SK-N-MC (cell line): ENCODE measurements at regions not wholly inside any gene's neighbourhood (a gene's known extent, or its start where the extent isn't known, plus 50 kb on each side); places are given as distances from the start of the nearest gene placed in this dataset.

Source experiments
- DNase-seq: peaks from one replicate; pipeline ENCODE4 v3.0.0-alpha.2; 2011; ENCODE audit warnings: low read depth, low spot score
- H3K27ac ChIP-seq: fragments of 200-600 bp; sonication (generic); 2 replicates; pipeline ENCODE4 v1.5.1; 2016; ENCODE audit warnings: mixed run types
- H3K36me3 ChIP-seq: fragments of 200-600 bp; sonication (generic); 2 replicates; pipeline ENCODE4 v1.6.1; 2017; ENCODE audit warnings: antibody characterized with exemption, low read length, mixed read lengths; ENCODE audit not compliant: insufficient read depth
- H3K4me3 ChIP-seq: fragments of 200-600 bp; sonication (generic); 2 replicates; pipeline ENCODE4 v1.5.1; 2016
- H3K9ac ChIP-seq: fragments of 200-600 bp; sonication (generic); 2 replicates; pipeline ENCODE4 v1.8.0; 2017; ENCODE audit warnings: mixed run types, mixed read lengths; ENCODE audit not compliant: insufficient read length
- H3K9me3 ChIP-seq: fragments of 200-600 bp; sonication (generic); 2 replicates; pipeline ENCODE4 v1.6.1; 2017; ENCODE audit warnings: low read depth, mild to moderate bottlenecking, antibody characterized with exemption, low read length, moderate library complexity, mixed read lengths
- EZH2 ChIP-seq: fragments of 200-600 bp; sonication (generic); IDR thresholded peaks from one replicate; pipeline ENCODE4 v1.6.1; 2017; ENCODE audit warnings: antibody characterized with exemption
- FOXP2 ChIP-seq: optimal IDR thresholded peaks from 2 replicates; pipeline ENCODE3; 2011; ENCODE audit warnings: mild to moderate bottlenecking, moderate library complexity; ENCODE audit not compliant: insufficient read depth; ENCODE audit errors: extremely low read length, control extremely low read depth
- POLR2AphosphoS5 ChIP-seq: IDR thresholded peaks from 2 replicates; pipeline ENCODE4 v1.6.1; 2012; ENCODE audit warnings: mild to moderate bottlenecking, low read depth, low read length, borderline replicate concordance

DNA sequence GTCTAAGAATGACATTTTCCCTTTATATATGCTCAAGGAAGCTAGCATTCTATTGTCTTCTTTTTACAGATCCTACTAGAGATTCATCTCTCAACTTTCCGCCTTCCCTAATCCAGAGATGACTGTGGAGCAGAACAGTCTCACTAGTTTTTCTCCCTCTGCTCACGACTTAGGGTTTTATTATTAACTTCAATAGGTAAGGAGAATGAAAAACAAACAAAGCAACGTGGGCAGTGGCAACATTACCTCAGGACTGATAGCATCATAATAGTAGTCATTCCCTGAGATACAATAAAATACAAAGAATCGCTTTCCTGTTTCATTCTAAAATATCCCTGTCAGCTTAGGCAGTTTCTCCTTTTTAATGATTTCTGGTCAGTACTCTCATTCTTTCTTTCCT, 154.3 kb upstream of the PLAAT1 start:
- no peak for TF ChIP-seq POLR2AphosphoS5
- TF ChIP-seq FOXP2: no peak
- no peak for TF ChIP-seq EZH2
- no peak overlapping the region for H3K4me3 ChIP-seq
- H3K9me3 ChIP-seq: no peaks in the 10 kb centered on the region
- H3K36me3 ChIP-seq: no peaks in the 10 kb centered on the region
- H3K27ac ChIP-seq: no peak overlapping the region
- DNase-seq: no peak
- H3K9ac ChIP-seq: no peak overlapping the region

DNA sequence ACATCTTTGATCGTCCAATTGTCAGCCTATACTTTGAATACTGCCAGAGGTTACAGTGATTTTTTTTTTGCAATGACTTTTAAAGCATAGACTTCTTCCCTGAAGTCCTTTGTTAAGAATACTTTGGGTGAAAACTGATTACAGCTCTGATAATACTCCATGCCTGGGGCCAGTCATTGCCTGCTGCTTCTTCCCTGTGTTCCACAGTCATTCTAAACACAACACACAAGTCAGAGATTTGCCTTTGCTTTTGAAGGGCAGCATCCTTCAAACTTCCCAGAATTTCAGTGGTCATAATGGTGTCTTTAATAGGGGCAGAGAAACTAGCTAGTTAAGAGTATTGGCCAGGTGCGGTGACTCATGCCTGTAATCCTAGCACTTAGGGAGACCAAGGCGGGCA, 153.7 kb upstream of the PLAAT1 start:
- no peak overlapping the region for H3K4me3 ChIP-seq
- no peaks in the 10 kb centered on the region for H3K9me3 ChIP-seq
- TF ChIP-seq EZH2 (no peak), POLR2AphosphoS5 (no peak), FOXP2 (no peak)
- H3K27ac ChIP-seq: no peak overlapping the region
- H3K36me3 ChIP-seq: no peaks in the 10 kb centered on the region
- no peak for DNase-seq
- no peak overlapping the region for H3K9ac ChIP-seq

DNA sequence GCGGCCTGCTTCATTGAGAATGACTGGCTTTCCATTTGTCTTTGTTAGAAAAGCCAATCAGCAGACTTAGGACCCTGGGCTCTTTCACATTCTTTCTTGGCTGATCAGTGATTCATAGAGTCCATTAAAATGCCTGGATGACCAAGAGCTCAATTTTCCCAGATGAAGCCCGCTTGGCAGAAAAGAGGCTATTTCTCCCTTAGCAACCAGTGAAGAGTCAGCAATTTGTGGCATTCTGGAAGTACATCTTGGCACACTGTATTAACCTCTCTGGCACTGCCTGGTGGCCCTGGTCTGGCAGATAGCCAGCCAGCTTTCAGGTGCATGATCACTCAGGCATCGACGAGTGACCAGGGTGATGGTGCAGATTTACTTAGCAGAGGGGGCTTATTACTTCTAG, 145.7 kb upstream of the PLAAT1 start:
- H3K9me3 ChIP-seq: no peaks in the 10 kb centered on the region
- H3K36me3 ChIP-seq: no peaks in the 10 kb centered on the region
- H3K9ac ChIP-seq: no peak overlapping the region
- no peak for DNase-seq
- no peak overlapping the region for H3K27ac ChIP-seq
- no peak overlapping the region for H3K4me3 ChIP-seq
- no peak for TF ChIP-seq FOXP2
- TF ChIP-seq EZH2: no peak
- no peak for TF ChIP-seq POLR2AphosphoS5

DNA sequence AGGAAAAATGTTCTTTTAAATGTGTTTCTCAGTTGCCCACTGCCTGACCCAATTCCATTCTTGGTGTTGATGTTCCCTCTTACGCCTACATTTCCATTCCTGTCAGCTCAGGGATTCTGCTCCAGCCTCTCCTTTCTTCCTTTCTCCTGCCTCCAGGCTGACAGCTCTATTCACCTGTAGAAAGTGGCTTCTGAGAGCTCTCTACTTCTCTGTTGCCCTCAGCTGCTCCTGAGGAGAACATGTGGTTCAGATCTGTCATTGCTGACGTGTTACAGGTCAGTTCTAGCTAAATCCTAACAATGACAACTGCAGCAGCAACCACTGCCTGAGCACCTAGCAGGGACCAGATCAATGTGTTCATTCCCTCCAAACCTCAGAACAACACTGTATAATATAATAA, 144.9 kb upstream of the PLAAT1 start:
- no peak for DNase-seq
- H3K9me3 ChIP-seq: no peaks in the 10 kb centered on the region
- no peak overlapping the region for H3K9ac ChIP-seq
- no peak overlapping the region for H3K27ac ChIP-seq
- H3K36me3 ChIP-seq: no peaks in the 10 kb centered on the region
- H3K4me3 ChIP-seq: no peak overlapping the region
- TF ChIP-seq EZH2 (no peak), FOXP2 (no peak), POLR2AphosphoS5 (no peak)

DNA sequence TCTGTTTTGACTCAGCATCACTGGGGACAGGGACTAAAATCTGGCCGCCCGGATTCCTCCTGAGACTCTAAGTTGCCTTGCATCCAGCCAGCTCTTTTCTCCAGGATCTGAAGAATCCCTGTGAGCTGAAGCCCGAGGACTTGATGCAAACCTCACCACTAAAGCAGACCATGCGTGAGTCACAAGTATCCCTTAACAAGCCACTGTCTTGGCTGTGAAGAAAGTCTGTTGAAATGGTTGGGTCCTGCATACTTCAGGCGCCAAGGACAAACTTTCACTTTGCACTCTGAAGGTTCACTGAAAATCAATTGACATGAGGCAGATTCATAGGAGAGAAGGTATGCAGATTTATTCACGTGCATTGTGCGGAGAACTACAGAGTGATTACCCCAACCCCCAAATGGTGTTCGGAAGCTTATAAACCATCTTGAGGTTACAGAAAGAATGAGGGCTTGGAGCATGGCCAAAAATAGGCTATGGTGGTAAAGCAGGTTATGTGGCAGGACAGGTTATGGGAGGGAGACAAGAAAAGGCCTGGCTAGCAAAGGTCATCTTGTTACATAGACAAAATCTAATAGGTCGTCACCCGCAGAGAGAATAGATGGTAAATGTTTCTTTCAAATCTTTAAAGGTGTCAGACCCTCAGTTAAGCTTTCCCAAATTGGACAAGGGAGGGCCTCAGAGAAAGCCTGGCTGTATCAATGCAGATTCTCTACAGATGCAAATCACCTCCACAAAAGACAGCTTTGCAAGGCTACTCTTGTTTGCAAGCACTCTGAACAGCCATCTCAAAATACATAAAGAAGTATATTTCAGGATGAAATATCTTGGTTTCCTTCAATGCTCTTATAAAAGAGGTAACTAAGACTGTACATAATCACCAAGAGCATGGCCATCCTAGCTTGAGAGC, 126.3 kb upstream of the PLAAT1 start:
- Histone ChIP-seq H3K9ac (no peak overlapping the region), H3K27ac (no peak overlapping the region), H3K36me3 (no peaks in the 10 kb centered on the region), H3K4me3 (no peak overlapping the region), H3K9me3 (no peaks in the 10 kb centered on the region)
- TF ChIP-seq EZH2: no peak
- TF ChIP-seq FOXP2: no peak
- no peak for TF ChIP-seq POLR2AphosphoS5
- DNase-seq: no peak

DNA sequence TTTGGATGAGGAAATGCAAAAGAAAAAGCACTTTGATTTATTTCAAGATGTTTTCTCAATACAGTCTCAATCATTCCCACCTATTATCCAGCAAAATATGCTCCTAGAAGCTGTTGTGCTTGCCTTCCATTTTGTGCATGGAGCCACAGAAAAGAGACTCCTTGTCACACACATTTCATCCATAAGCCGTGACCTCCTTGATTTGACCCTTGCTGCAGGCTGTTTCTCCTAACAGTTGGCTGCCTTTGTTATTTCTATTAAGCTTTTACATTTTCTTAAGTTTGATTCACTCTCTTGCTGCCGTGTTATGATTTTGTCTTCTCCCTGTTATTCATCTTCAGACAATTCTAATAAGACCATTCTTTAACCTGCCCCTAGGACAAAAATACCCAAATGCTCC, 124.2 kb upstream of the PLAAT1 start:
- H3K36me3 ChIP-seq: no peaks in the 10 kb centered on the region
- TF ChIP-seq POLR2AphosphoS5 (no peak), EZH2 (no peak), FOXP2 (no peak)
- no peak overlapping the region for H3K27ac ChIP-seq
- H3K9me3 ChIP-seq: no peaks in the 10 kb centered on the region
- H3K9ac ChIP-seq: no peak overlapping the region
- H3K4me3 ChIP-seq: no peak overlapping the region
- no peak for DNase-seq

DNA sequence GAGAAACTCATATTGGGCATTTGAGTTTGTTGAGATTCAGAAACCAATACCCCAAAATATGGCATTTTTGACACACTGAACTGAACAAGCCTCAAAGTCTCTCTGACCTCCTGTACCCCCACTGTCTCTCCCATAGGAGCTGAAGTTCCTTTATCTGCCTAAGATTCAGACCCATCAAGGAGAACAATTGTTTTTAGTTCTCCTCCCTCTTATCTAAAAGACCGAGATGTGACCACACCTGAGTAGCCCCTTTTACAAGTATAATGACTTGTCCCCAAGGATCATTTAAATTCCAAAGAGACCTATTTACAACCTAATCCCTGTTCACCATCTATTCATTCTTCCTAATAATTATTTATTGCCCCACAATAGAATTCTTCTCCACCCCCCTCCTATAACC, 122.1 kb upstream of the PLAAT1 start:
- Histone ChIP-seq H3K27ac (no peak overlapping the region), H3K9ac (no peak overlapping the region), H3K36me3 (no peaks in the 10 kb centered on the region), H3K9me3 (no peaks in the 10 kb centered on the region), H3K4me3 (no peak overlapping the region)
- TF ChIP-seq EZH2 (no peak), FOXP2 (no peak), POLR2AphosphoS5 (no peak)
- DNase-seq: no peak

DNA sequence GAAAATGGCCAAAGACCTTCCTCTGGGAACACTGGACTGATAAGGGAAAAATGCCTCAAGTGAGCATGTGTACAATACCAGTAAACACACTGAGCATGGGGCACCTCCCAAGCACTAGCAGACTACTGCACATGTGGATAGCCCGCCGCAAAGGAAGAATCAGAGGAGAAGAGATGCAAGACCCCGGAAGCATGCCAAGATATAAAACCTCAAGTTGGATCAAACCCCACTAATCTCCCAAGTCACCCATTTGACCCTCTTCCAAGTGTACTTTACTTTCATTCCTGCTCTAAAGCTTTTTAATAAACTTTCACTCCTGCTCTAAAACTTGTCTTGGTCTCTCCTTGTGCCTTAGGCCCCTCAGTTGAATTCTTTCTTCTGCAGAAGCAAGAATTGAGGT, 121.1 kb upstream of the PLAAT1 start:
- Histone ChIP-seq H3K9me3 (no peaks in the 10 kb centered on the region), H3K4me3 (no peak overlapping the region), H3K27ac (no peak overlapping the region), H3K36me3 (no peaks in the 10 kb centered on the region), H3K9ac (no peak overlapping the region)
- no peak for DNase-seq
- TF ChIP-seq POLR2AphosphoS5 (no peak), FOXP2 (no peak), EZH2 (no peak)

DNA sequence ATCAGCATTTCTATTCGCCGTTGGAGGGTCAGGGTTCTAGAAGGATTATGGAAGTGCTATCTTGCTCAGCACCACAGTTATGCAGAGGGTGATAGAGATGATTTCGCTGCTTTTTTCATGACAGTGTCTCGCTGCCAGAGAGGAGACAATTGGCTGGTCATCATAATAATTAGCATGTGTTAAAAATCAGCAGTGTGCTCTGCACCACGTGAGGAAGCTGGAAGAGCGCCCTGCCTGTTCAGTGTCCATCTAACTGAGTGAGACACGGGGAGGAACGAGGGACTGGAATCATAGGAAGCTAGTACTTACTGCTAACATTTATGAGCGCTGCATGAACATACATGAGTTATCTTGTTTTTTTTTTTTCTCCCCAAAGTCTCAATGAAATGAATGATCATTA, 116.2 kb upstream of the PLAAT1 start:
- TF ChIP-seq FOXP2: no peak
- no peak for TF ChIP-seq EZH2
- TF ChIP-seq POLR2AphosphoS5: no peak
- Histone ChIP-seq H3K27ac (no peak overlapping the region), H3K9ac (no peak overlapping the region), H3K9me3 (no peaks in the 10 kb centered on the region), H3K4me3 (no peak overlapping the region), H3K36me3 (no peaks in the 10 kb centered on the region)
- DNase-seq: no peak
